ENCODE measurements at regions not wholly inside any gene's neighbourhood (a gene's known extent, or its start where the extent isn't known, plus 50 kb on each side); places are given as distances from the start of the nearest gene placed in this dataset.

- no peak for TF ChIP-seq CTCF (IDR thresholded peaks at IDR 0.05)
- no peak for TF ChIP-seq POLR2AphosphoS5 (IDR thresholded peaks at IDR 0.05)
- TF ChIP-seq EP300 (IDR thresholded peaks at IDR 0.05) = no peak
- no peak for TF ChIP-seq POLR2A (IDR thresholded peaks at IDR 0.05)
These were observed 159.7 kb downstream of the CRPPA start for GRCh38 chr7:16261654-16262053.
